ENCODE measurements at regions not wholly inside any gene's neighbourhood (a gene's known extent, or its start where the extent isn't known, plus 50 kb on each side); places are given as distances from the start of the nearest gene placed in this dataset.

DNA sequence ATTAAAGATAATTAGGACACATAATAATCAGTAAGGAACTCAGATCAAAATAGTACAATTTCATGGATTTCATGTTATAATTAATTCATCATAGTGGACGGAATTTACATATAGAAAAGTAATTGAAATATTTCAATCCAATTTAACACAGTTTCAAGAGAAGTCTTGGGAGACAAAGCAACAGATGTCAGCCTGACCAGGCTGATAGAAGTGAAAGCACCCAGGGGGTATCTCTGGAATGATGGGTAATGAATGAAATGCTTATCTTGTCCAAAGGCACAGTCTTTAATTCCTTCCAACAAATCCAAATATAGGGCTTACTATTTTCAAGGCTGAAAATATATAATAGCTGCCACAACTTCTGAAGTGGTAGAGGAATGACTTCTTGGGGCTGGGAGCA, 629.3 kb upstream of the RGMB start:
- DNase-seq = no peak
- Histone ChIP-seq H3K79me2 (ENCODE audit: insufficient read depth) (no peaks in the 10 kb centered on the region), H3K4me1 (ENCODE audit: insufficient read depth) (no peaks in the 10 kb centered on the region), H4K20me1 (ENCODE audit: insufficient read depth) (no peaks in the 10 kb centered on the region), H3K4me2 (ENCODE audit: unreplicated experiment) (no peak overlapping the region), H3K36me3 (ENCODE audit: low read depth) (no peaks in the 10 kb centered on the region), H3F3A (ENCODE audit: insufficient read depth) (no peaks in the 10 kb centered on the region), H3K9ac (no peak overlapping the region), H3K27ac (no peak overlapping the region), H3K9me3 (ENCODE audit: low read depth) (no peaks in the 10 kb centered on the region), H3K9me2 (ENCODE audit: insufficient read depth) (no peaks in the 10 kb centered on the region), H3K27me3 (replicated peaks; ENCODE audit: insufficient read depth) (no peaks in the 10 kb centered on the region), H2AFZ (no peak overlapping the region), H3K4me3 (no peak overlapping the region)
- 74% methylated on average over 1 of the region's 1 CpG for WGBS, 2 experiments (ENCODE audit: low coverage in 1 of 2, low lambda C conversion rate in 2 of 2, missing lambda C conversion rate in 2 of 2)
- in situ Hi-C loops (cut with MboI) = no loop called here
- TF ChIP-seq EZH2phosphoT487 (IDR thresholded peaks at IDR 0.05; ENCODE audit: insufficient read depth, low read depth) = no peak
- no peak for TF ChIP-seq EZH2 (IDR thresholded peaks at IDR 0.05; ENCODE audit: insufficient read depth, poor library complexity, severe bottlenecking)

DNA sequence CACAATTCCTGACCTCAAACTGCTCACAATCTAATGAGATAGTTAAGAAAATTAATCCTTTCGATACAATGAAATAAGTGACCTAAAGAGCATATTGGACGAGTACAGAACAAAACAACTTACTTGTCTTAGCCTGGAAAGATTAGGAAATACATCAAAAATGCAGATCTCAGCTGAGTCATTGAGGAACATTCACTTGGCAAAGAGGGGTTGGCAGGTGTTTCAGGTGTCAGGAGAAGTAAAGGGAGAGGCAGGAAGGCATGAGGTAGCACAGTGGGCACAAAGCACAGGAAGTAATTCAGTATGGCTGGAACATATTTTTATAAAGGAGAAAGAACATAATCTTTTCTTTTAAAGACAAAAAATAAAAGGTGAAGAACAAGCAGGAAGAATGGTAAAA, 628.8 kb upstream of the RGMB start:
- no peak overlapping the region for H3K4me2 ChIP-seq (ENCODE audit: unreplicated experiment)
- H3K9me2 ChIP-seq (ENCODE audit: insufficient read depth) = no peaks in the 10 kb centered on the region
- WGBS, 2 experiments (ENCODE audit: low coverage in 1 of 2, low lambda C conversion rate in 2 of 2, missing lambda C conversion rate in 2 of 2) = 76 to 80% methylated on average over 2 of the region's 2 CpGs
- H3F3A ChIP-seq (ENCODE audit: insufficient read depth) = no peaks in the 10 kb centered on the region
- no peak overlapping the region for H3K27ac ChIP-seq
- H3K9ac ChIP-seq = no peak overlapping the region
- H2AFZ ChIP-seq = no peak overlapping the region
- no peak for DNase-seq
- H3K4me3 ChIP-seq = no peak overlapping the region
- in situ Hi-C loops (cut with MboI) = no loop called here
- no peaks in the 10 kb centered on the region for H3K4me1 ChIP-seq (ENCODE audit: insufficient read depth)
- no peaks in the 10 kb centered on the region for H3K9me3 ChIP-seq (ENCODE audit: low read depth)
- H4K20me1 ChIP-seq (ENCODE audit: insufficient read depth) = no peaks in the 10 kb centered on the region
- TF ChIP-seq EZH2phosphoT487 (IDR thresholded peaks at IDR 0.05; ENCODE audit: insufficient read depth, low read depth) = no peak
- TF ChIP-seq EZH2 (IDR thresholded peaks at IDR 0.05; ENCODE audit: insufficient read depth, poor library complexity, severe bottlenecking) = no peak
- H3K27me3 ChIP-seq (replicated peaks; ENCODE audit: insufficient read depth) = no peaks in the 10 kb centered on the region
- H3K79me2 ChIP-seq (ENCODE audit: insufficient read depth) = no peaks in the 10 kb centered on the region
- no peaks in the 10 kb centered on the region for H3K36me3 ChIP-seq (ENCODE audit: low read depth)

DNA sequence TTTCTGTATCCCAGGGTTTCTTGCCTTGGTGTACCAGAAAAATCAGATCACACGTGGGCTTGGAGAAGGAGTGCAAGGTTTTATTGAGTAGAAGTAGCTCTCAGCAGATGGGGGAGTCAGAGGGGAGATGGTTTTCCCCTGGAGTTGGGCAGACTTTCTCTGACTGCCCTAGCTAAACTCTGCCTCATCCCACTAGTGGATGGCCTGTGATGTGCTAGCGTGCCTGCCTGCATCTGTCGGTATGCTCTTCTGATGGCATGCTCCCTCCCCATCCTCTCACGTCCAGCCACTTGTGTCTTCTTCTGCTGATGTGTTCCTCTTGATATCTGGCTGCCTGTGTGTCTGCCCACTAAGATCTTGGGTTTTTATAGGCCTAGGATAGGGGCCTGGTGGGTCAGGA, 616.1 kb upstream of the RGMB start:
- in situ Hi-C loops (cut with MboI) = no loop called here
- Histone ChIP-seq H3K27ac (no peak overlapping the region), H3K79me2 (ENCODE audit: insufficient read depth) (no peaks in the 10 kb centered on the region), H3K4me3 (no peak overlapping the region), H3K4me2 (ENCODE audit: unreplicated experiment) (no peak overlapping the region), H3K9me2 (ENCODE audit: insufficient read depth) (no peaks in the 10 kb centered on the region), H2AFZ (no peak overlapping the region), H3K9me3 (ENCODE audit: low read depth) (no peaks in the 10 kb centered on the region), H3K27me3 (replicated peaks; ENCODE audit: insufficient read depth) (no peaks in the 10 kb centered on the region), H3K4me1 (ENCODE audit: insufficient read depth) (no peaks in the 10 kb centered on the region), H4K20me1 (ENCODE audit: insufficient read depth) (no peaks in the 10 kb centered on the region), H3K36me3 (ENCODE audit: low read depth) (no peaks in the 10 kb centered on the region), H3K9ac (no peak overlapping the region), H3F3A (ENCODE audit: insufficient read depth) (no peaks in the 10 kb centered on the region)
- no peak for DNase-seq
- 89 to 94% methylated on average over 4 of the region's 4 CpGs for WGBS, 2 experiments (ENCODE audit: low coverage in 1 of 2, low lambda C conversion rate in 2 of 2, missing lambda C conversion rate in 2 of 2)
- TF ChIP-seq EZH2 (IDR thresholded peaks at IDR 0.05; ENCODE audit: insufficient read depth, poor library complexity, severe bottlenecking) (no peak), EZH2phosphoT487 (IDR thresholded peaks at IDR 0.05; ENCODE audit: insufficient read depth, low read depth) (no peak)

DNA sequence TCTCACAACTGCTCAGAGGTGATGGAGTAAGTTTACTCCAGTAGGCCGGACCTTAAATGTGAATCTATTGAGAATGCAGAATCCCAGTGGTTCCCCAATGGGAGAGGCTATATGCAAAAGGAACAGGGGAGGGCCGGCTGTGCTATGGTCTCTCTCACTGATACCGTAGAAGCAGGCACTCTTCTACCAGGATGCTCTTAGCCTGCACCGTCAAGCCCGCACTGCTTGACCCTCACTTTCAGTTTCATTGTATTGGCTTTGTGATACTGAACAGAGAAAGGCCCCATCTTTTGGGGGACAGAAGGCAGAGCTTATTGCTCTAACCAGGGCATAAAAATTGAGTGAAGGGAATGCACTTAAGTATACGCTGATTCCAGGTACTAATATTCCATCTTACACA, 615.0 kb upstream of the RGMB start:
- WGBS, 2 experiments (ENCODE audit: low coverage in 1 of 2, low lambda C conversion rate in 2 of 2, missing lambda C conversion rate in 2 of 2) = 94 to 95% methylated on average over 6 of the region's 6 CpGs
- no peak overlapping the region for H3K9ac ChIP-seq
- H3K27ac ChIP-seq = no peak overlapping the region
- DNase-seq = no peak
- TF ChIP-seq EZH2 (IDR thresholded peaks at IDR 0.05; ENCODE audit: insufficient read depth, poor library complexity, severe bottlenecking) (no peak), EZH2phosphoT487 (IDR thresholded peaks at IDR 0.05; ENCODE audit: insufficient read depth, low read depth) (no peak)
- in situ Hi-C loops (cut with MboI) = no loop called here
- no peaks in the 10 kb centered on the region for H4K20me1 ChIP-seq (ENCODE audit: insufficient read depth)
- no peak overlapping the region for H3K4me2 ChIP-seq (ENCODE audit: unreplicated experiment)
- no peaks in the 10 kb centered on the region; the same call in 1 of the 2 replicates for H3K36me3 ChIP-seq (ENCODE audit: low read depth)
- H3F3A ChIP-seq (ENCODE audit: insufficient read depth) = no peaks in the 10 kb centered on the region
- no peaks in the 10 kb centered on the region for H3K9me2 ChIP-seq (ENCODE audit: insufficient read depth)
- H3K9me3 ChIP-seq (ENCODE audit: low read depth) = no peaks in the 10 kb centered on the region
- H3K4me1 ChIP-seq (ENCODE audit: insufficient read depth) = no peaks in the 10 kb centered on the region
- no peaks in the 10 kb centered on the region for H3K27me3 ChIP-seq (replicated peaks; ENCODE audit: insufficient read depth)
- H3K79me2 ChIP-seq (ENCODE audit: insufficient read depth) = no peaks in the 10 kb centered on the region
- H2AFZ ChIP-seq = no peak overlapping the region
- no peak overlapping the region for H3K4me3 ChIP-seq

All from GM23248 (cell line).